ENCODE measurements at regions not wholly inside any gene's neighbourhood (a gene's known extent, or its start where the extent isn't known, plus 50 kb on each side); places are given as distances from the start of the nearest gene placed in this dataset.
A peak's percentile ranks its signal among the peaks of the same experiment; 100 is the strongest.

- Histone ChIP-seq H3K27ac (ENCODE audit: extremely low read length, insufficient read depth, low read length) (no peak overlapping the region), H3K9ac (ENCODE audit: insufficient read depth, low read depth, low read length) (no peak overlapping the region), H3K36me3 (replicated peaks in 1 of 2; ENCODE audit: control insufficient read depth in 1 of 2, insufficient read depth in 2 of 2, low read length in 2 of 2) (no peaks in the 10 kb centered on the region; a peak in 1 of 5 replicates), H3K4me1 (ENCODE audit: insufficient read depth, low read length) (peaks cover 62% of the 10 kb centered on the region), H2AFZ (ENCODE audit: low read length) (no peak overlapping the region), H3K27me3 (ENCODE audit: control insufficient read depth in 1 of 2, insufficient read depth in 2 of 2, low read length in 2 of 2) (no peaks in the 10 kb centered on the region), H3K9me3 (ENCODE audit: low read length) (no peaks in the 10 kb centered on the region), H3K79me2 (ENCODE audit: insufficient read depth, low read length) (peaks cover 70% of the 10 kb centered on the region), H3K4me2 (ENCODE audit: low read depth, low read length) (no peak overlapping the region), H4K20me1 (ENCODE audit: insufficient read depth, low read length) (no peaks in the 10 kb centered on the region), H3K4me3 (replicated peaks in 1 of 3; ENCODE audit: insufficient read depth in 1 of 3, low read depth in 2 of 3, low read length in 3 of 3) (no peak overlapping the region)
- no peak for ATAC-seq
- intact Hi-C loops (cut with micrococcal nuclease; ENCODE audit: unreplicated experiment) = loop anchor here (10.0 kb wide), 1 partner anchor 818 kb away; no protein-coding TSS in a partner anchor
- ChIA-PET POLR2A (no interaction called here), CTCF (ENCODE audit: low intra/inter-chr PET ratio, low total read pairs) (no interaction called here)
- TF ChIP-seq AKNA (CRISPR knock-in tag; IDR thresholded peaks at IDR 0.05; ENCODE audit: borderline replicate concordance) (no peak), ZNF557 (CRISPR knock-in tag; IDR thresholded peaks at IDR 0.05) (no peak)
- in situ Hi-C loops (cut with HindIII; ENCODE audit: extremely low pct_ligation_motif_present, low pct_unique_long_range_greater_than_20kb) = loop anchor here (25.0 kb wide), 1 partner anchor 539 kb away; no protein-coding TSS in a partner anchor
- DNase-seq (ENCODE audit: low spot score) = no peak
- no TSS peak for BruUV-seq (replicated peaks)
- FAIRE-seq = no peak
Measured at GRCh38 chr12:24023081-24023480, 73.6 kb upstream of the SOX5 start.

- in situ Hi-C loops (cut with HindIII; ENCODE audit: extremely low pct_ligation_motif_present, low pct_unique_long_range_greater_than_20kb) (loop anchor here (25.0 kb wide), 1 partner anchor 541 kb away; no protein-coding TSS in a partner anchor), intact Hi-C loops (cut with micrococcal nuclease; ENCODE audit: unreplicated experiment) (loop anchor here (10.0 kb wide), 1 partner anchor 816 kb away; no protein-coding TSS in a partner anchor)
- BruUV-seq (replicated peaks) = no TSS peak
- peaks cover 0 to 1% of the 10 kb centered on the region in 2 experiments; a peak in 2 of 5 replicates for H3K36me3 ChIP-seq (replicated peaks in 1 of 2; ENCODE audit: control insufficient read depth in 1 of 2, insufficient read depth in 2 of 2, low read length in 2 of 2)
- 99% methylated on average over 4 of the region's 4 CpGs for WGBS (ENCODE audit: low lambda C conversion rate)
- H2AFZ ChIP-seq (ENCODE audit: low read length) = no peak overlapping the region
- H3K9ac ChIP-seq (ENCODE audit: insufficient read depth, low read depth, low read length) = no peak overlapping the region
- no peak overlapping the region for H3K4me3 ChIP-seq (replicated peaks in 1 of 3; ENCODE audit: insufficient read depth in 1 of 3, low read depth in 2 of 3, low read length in 3 of 3)
- CTCF ChIA-PET (ENCODE audit: low intra/inter-chr PET ratio, low total read pairs) = no interaction called here
- peaks cover 48% of the 10 kb centered on the region for H3K4me1 ChIP-seq (ENCODE audit: insufficient read depth, low read length)
- POLR2A ChIA-PET = no interaction called here
- no peak overlapping the region for H3K27ac ChIP-seq (ENCODE audit: extremely low read length, insufficient read depth, low read length)
- DNase-seq (ENCODE audit: low spot score) (no peak), ATAC-seq (peak; percentile 41; the same call in 2 of the 3 replicates), FAIRE-seq (no peak)
- TF ChIP-seq ZNF598 (CRISPR knock-in tag; IDR thresholded peaks at IDR 0.05; ENCODE audit: borderline replicate concordance) = no peak
- TF ChIP-seq ZNF547 (CRISPR knock-in tag; IDR thresholded peaks at IDR 0.05) = no peak
- no peak for TF ChIP-seq TFAP4 (IDR thresholded peaks at IDR 0.05; ENCODE audit: borderline replicate concordance, low read depth)
- TF ChIP-seq NCOR1 (IDR thresholded peaks at IDR 0.05; ENCODE audit: borderline replicate concordance, low read length) = no peak
- no peak for TF ChIP-seq MXD4 (CRISPR knock-in tag; IDR thresholded peaks at IDR 0.05)
- no peak overlapping the region for H3K4me2 ChIP-seq (ENCODE audit: low read depth, low read length)
- no peaks in the 10 kb centered on the region for H3K27me3 ChIP-seq (ENCODE audit: control insufficient read depth in 1 of 2, insufficient read depth in 2 of 2, low read length in 2 of 2)
- H3K9me3 ChIP-seq (ENCODE audit: low read length) = no peaks in the 10 kb centered on the region
- H4K20me1 ChIP-seq (ENCODE audit: insufficient read depth, low read length) = no peaks in the 10 kb centered on the region
- peaks cover 58% of the 10 kb centered on the region for H3K79me2 ChIP-seq (ENCODE audit: insufficient read depth, low read length)
Measured at GRCh38 chr12:24021164-24021502, 71.7 kb upstream of the SOX5 start.

Data from HepG2 (cell line).